Activated CD4-positive, alpha-beta memory T cell treated with anti-CD3 and anti-CD28 coated beads for 36 hours (primary cell): ENCODE measurements at regions not wholly inside any gene's neighbourhood (a gene's known extent, or its start where the extent isn't known, plus 50 kb on each side); places are given as distances from the start of the nearest gene placed in this dataset.
"Not testable (repeated sequence)": the region's sequence is repeated elsewhere in the genome, so short reads cannot be mapped to it uniquely, and the experiment has no call there.

Experiments used
- CTCF ChIA-PET: fragments of 350-600 bp; sonication (Branson Sonifier 250); formaldehyde crosslinking; loops from one replicate; lab custom pipeline; 2021; ENCODE audit warnings: antibody characterized with exemption, inconsistent platforms; lab: Charles Lee
- POLR2A ChIA-PET: fragments of 350-600 bp; sonication (Branson Sonifier 250); formaldehyde crosslinking; loops from one replicate; lab custom pipeline; 2021; ENCODE audit warnings: antibody characterized with exemption; lab: Charles Lee
- DNase-seq: peaks from one replicate; pipeline ENCODE4 v3.0.0-alpha.2; 2020
- H3K27ac Mint-ChIP-seq: one replicate; pipeline ENCODE4 v1.8.0; 2021; ENCODE audit warnings: mixed read lengths
- H3K27me3 Mint-ChIP-seq: one replicate; pipeline ENCODE4 v1.8.0; 2021; ENCODE audit warnings: mixed read lengths
- H3K36me3 Mint-ChIP-seq: one replicate; pipeline ENCODE4 v1.8.0; 2021; ENCODE audit warnings: mixed read lengths
- H3K4me1 Mint-ChIP-seq: one replicate; pipeline ENCODE4 v1.8.0; 2021; ENCODE audit warnings: low read depth, mixed read lengths
- H3K4me3 Mint-ChIP-seq: one replicate; pipeline ENCODE4 v1.8.0; 2021; ENCODE audit warnings: mild to moderate bottlenecking, mixed read lengths
- H3K9me3 Mint-ChIP-seq: one replicate; pipeline ENCODE4 v1.8.0; 2021; ENCODE audit warnings: mixed read lengths
- intact Hi-C: fragments of 100-400 bp; cut with micrococcal nuclease; formaldehyde crosslinking; loops from one replicate; pipeline ENCODE4 v1.15.1; 2023

GRCh38 chr3:81199587-81199986 is 561.9 kb downstream of the GBE1 start:
- Mint-ChIP-seq H3K4me3 (no peak overlapping the region), H3K27me3 (no peaks in the 10 kb centered on the region), H3K4me1 (no peaks in the 10 kb centered on the region), H3K27ac (no peak overlapping the region), H3K36me3 (no peaks in the 10 kb centered on the region), H3K9me3 (peaks cover 2% of the 10 kb centered on the region)
- intact Hi-C loops, result no loop called here
- CTCF ChIA-PET, result no interaction called here
- no peak for DNase-seq
- POLR2A ChIA-PET, result no interaction called here

DNA sequence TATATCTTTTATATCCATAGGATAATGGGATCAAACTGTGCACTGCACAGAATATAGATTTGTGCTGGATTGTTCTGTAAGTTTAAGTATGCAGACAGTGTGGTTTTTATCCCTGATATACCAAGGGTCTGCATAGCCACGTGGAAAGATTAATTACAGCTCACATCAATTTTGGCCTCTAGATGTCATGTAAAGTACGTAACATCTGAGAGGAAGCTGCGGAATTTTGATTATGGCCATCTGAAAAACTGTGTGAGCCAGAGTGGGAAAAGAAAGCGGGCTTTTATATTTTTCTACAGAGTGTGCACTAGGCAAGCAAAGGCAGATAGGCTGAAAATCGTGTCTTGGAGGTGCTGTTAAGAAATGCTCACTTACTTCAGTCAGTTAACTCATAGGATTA is 562.7 kb downstream of the GBE1 start:
- Mint-ChIP-seq H3K9me3 (peaks cover 2% of the 10 kb centered on the region), H3K27me3 (no peaks in the 10 kb centered on the region), H3K4me1 (no peaks in the 10 kb centered on the region), H3K4me3 (no peak overlapping the region), H3K36me3 (no peaks in the 10 kb centered on the region), H3K27ac (no peak overlapping the region)
- CTCF ChIA-PET, result no interaction called here
- no peak for DNase-seq
- intact Hi-C loops, result no loop called here
- POLR2A ChIA-PET, result no interaction called here

DNA sequence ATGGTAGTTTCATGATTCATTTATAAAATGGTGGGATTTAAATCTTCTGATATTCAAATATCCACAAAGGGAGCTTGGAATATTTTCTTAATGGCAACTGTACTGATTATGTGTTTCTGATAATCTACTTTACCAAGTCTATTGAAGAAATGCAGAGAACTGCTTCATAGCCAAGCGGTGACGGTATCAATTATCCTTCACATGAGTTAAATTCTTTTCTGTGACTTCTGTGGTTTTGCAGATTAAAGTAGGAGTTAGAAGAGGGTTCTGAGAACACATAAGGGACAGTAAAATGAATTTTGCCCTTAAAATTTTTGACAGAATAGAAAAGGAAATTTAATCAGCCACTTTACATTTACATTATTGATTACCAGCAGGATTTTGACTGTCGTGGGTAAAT is 563.2 kb downstream of the GBE1 start:
- no peaks in the 10 kb centered on the region for H3K4me1 Mint-ChIP-seq
- H3K36me3 Mint-ChIP-seq, result no peaks in the 10 kb centered on the region
- H3K9me3 Mint-ChIP-seq, result peaks cover 2% of the 10 kb centered on the region
- intact Hi-C loops, result no loop called here
- H3K4me3 Mint-ChIP-seq, result no peak overlapping the region
- ChIA-PET CTCF (no interaction called here), POLR2A (no interaction called here)
- no peak overlapping the region for H3K27ac Mint-ChIP-seq
- DNase-seq, result no peak
- H3K27me3 Mint-ChIP-seq, result no peaks in the 10 kb centered on the region

- CTCF ChIA-PET, result no interaction called here
- Mint-ChIP-seq H3K9me3 (peaks cover 2% of the 10 kb centered on the region), H3K4me3 (no peak overlapping the region), H3K4me1 (no peaks in the 10 kb centered on the region), H3K27ac (no peak overlapping the region), H3K36me3 (no peaks in the 10 kb centered on the region), H3K27me3 (no peaks in the 10 kb centered on the region)
- POLR2A ChIA-PET, result no interaction called here
- no peak for DNase-seq
- intact Hi-C loops, result no loop called here
Observed at GRCh38 chr3:81197386-81197785, 564.1 kb downstream of the GBE1 start.

GRCh38 chr3:81195478-81195877 is 566.0 kb downstream of the GBE1 start:
- DNase-seq, result no peak
- ChIA-PET POLR2A (no interaction called here), CTCF (no interaction called here)
- intact Hi-C loops, result no loop called here
- Mint-ChIP-seq H3K4me3 (no peak overlapping the region), H3K27me3 (no peaks in the 10 kb centered on the region), H3K9me3 (no peaks in the 10 kb centered on the region), H3K4me1 (no peaks in the 10 kb centered on the region), H3K27ac (no peak overlapping the region), H3K36me3 (no peaks in the 10 kb centered on the region)

DNA sequence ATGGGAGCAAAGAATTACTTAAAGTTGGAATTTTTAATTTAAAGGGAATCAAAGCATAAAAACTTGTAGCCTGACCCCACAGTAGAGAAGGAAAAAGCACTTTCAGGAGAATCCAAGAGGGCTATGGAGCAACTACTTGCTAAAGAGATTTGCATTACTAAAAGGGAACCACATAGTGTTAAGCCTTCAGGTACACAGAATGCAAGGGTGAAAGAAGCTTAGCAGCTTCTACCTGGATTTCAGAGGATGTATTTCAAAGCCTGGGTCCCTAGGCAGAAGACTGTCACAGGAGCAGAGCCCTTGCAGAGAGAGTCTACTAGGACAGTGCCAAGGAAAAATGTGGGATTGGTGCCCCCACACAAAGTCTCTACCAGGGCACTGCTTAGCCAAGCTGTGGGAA is 575.0 kb downstream of the GBE1 start:
- Mint-ChIP-seq H3K36me3 (no peaks in the 10 kb centered on the region), H3K27me3 (no peaks in the 10 kb centered on the region), H3K9me3 (peaks cover 18% of the 10 kb centered on the region), H3K4me1 (no peaks in the 10 kb centered on the region), H3K27ac (no peak overlapping the region), H3K4me3 (no peak overlapping the region)
- ChIA-PET CTCF (no interaction called here), POLR2A (no interaction called here)
- intact Hi-C loops, result no loop called here
- no peak for DNase-seq

DNA sequence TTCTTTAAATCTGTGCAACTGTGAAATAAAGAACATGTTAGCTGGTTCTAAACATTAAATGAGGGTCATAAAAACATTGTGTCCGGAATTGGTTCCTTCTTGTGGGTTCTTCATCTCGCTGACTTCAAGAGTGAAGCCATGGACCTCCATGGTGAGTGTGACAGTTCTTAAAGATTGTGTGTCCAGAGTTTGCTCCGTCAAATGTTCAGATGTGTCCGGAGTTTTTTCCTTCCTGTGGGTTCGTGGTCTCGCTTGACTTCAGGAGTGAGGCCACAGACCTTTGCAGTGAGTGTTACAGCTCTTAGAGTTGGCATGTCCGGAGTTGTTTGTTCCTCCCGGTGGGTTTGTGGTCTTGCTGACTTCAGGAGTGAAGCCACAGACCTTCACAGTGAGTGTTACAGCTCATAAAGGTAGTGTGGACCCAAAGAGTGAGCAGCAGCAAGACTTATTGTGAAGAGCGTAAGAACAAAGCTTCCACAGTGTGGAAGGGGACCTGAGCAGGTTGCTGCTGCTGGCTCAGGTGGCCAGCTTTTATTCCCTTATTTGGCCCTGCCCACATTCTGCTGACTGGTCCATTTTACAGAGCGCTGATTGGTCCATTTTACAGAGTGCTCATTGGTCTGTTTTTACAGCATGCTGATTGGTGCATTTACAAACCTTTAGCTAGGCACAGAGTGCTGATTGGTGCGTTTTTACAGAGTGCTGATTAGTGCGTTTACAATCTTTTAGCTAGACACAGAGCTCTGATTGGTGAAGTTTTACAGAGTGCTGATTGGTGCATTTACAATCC is 579.2 kb downstream of the GBE1 start:
- CTCF ChIA-PET, result interaction anchor here (0.6 kb wide), 1 partner anchor 494 kb away, joined by 3 read pairs; no protein-coding TSS in a partner anchor
- H3K27ac Mint-ChIP-seq, intact Hi-C loops, H3K27me3 Mint-ChIP-seq, DNase-seq, H3K4me1 Mint-ChIP-seq, POLR2A ChIA-PET, H3K36me3 Mint-ChIP-seq, H3K4me3 Mint-ChIP-seq: not testable (repeated sequence)
- H3K9me3 Mint-ChIP-seq, result peaks cover 23% of the 10 kb centered on the region

DNA sequence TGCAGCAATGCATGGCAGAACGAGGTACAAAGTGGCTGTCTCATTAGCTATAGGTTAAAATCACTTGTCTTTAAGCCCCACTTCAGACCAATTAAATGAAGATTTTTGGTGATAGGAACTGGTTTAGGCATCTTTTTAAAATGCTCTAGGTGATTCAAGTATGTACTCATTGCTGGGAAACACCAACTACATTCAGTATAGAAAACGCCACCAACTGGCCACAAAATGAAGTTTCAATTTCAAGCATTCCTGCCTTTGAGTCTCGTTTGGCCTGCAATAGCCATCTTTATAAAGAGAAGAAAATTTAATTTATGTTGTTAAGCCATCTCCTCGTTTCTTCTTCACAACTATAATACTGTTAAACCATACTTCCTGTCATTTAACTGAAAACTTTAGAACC is 587.9 kb downstream of the GBE1 start:
- no peaks in the 10 kb centered on the region for H3K27me3 Mint-ChIP-seq

GRCh38 chr3:81170298-81170697 is 591.1 kb downstream of the GBE1 start:
- no peaks in the 10 kb centered on the region for H3K27me3 Mint-ChIP-seq
- no peak overlapping the region for H3K27ac Mint-ChIP-seq
- ChIA-PET POLR2A (no interaction called here), CTCF (no interaction called here)
- peaks cover 25% of the 10 kb centered on the region for H3K9me3 Mint-ChIP-seq
- no peak overlapping the region for H3K4me3 Mint-ChIP-seq
- no peaks in the 10 kb centered on the region for H3K4me1 Mint-ChIP-seq
- H3K36me3 Mint-ChIP-seq, result no peaks in the 10 kb centered on the region
- intact Hi-C loops, result no loop called here
- DNase-seq, result no peak

More for the DNA sequence above, 587.9 kb downstream of the GBE1 start:
- ChIA-PET CTCF (no interaction called here), POLR2A (no interaction called here)
- Mint-ChIP-seq H3K27ac (no peak overlapping the region), H3K4me3 (no peak overlapping the region), H3K4me1 (no peaks in the 10 kb centered on the region), H3K36me3 (no peaks in the 10 kb centered on the region), H3K9me3 (peaks cover 10% of the 10 kb centered on the region)
- no peak for DNase-seq
- intact Hi-C loops, result no loop called here

DNA sequence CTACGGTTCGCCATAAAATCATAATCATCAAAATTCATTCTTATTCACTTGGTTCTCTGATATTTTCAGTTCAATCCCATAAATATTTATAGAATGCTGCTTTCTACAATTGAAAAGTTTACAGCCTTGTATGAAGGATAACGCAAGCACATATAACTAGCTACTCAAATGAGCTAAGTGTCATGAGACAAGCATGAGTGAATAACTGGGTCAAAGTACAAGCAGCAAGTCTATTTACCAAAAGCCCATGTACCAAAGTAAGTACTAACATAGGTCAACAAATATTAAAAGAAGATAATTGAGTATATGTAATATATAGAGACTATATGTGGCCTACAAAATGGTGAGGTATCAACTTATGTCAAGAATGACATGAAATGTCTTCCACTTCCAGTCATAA is 596.6 kb downstream of the GBE1 start:
- no peaks in the 10 kb centered on the region for H3K36me3 Mint-ChIP-seq
- H3K4me3 Mint-ChIP-seq, result no peak overlapping the region
- H3K9me3 Mint-ChIP-seq, result peaks cover 29% of the 10 kb centered on the region
- ChIA-PET CTCF (no interaction called here), POLR2A (no interaction called here)
- H3K27ac Mint-ChIP-seq, result no peak overlapping the region
- no peaks in the 10 kb centered on the region for H3K4me1 Mint-ChIP-seq
- no peak for DNase-seq
- H3K27me3 Mint-ChIP-seq, result no peaks in the 10 kb centered on the region
- intact Hi-C loops, result no loop called here

GRCh38 chr3:81161851-81162250 is 599.6 kb downstream of the GBE1 start:
- no peaks in the 10 kb centered on the region for H3K27me3 Mint-ChIP-seq
- no peak for DNase-seq
- H3K36me3 Mint-ChIP-seq, result no peaks in the 10 kb centered on the region
- H3K4me3 Mint-ChIP-seq, result no peak overlapping the region
- peaks cover 23% of the 10 kb centered on the region for H3K9me3 Mint-ChIP-seq
- no peak overlapping the region for H3K27ac Mint-ChIP-seq
- H3K4me1 Mint-ChIP-seq, result no peaks in the 10 kb centered on the region
- ChIA-PET POLR2A (no interaction called here), CTCF (no interaction called here)
- intact Hi-C loops, result no loop called here

- no peaks in the 10 kb centered on the region for H3K27me3 Mint-ChIP-seq
- peaks cover 24% of the 10 kb centered on the region for H3K9me3 Mint-ChIP-seq
- no peak overlapping the region for H3K27ac Mint-ChIP-seq
- H3K36me3 Mint-ChIP-seq, result no peaks in the 10 kb centered on the region
- intact Hi-C loops, result no loop called here
- CTCF ChIA-PET, result no interaction called here
- H3K4me1 Mint-ChIP-seq, result no peaks in the 10 kb centered on the region
- H3K4me3 Mint-ChIP-seq, result no peak overlapping the region
- POLR2A ChIA-PET, result no interaction called here
- DNase-seq, result no peak
Observed at GRCh38 chr3:81161100-81161499, 600.3 kb downstream of the GBE1 start.

GRCh38 chr3:81154611-81155143 is 606.8 kb downstream of the GBE1 start:
- Mint-ChIP-seq H3K4me1 (no peaks in the 10 kb centered on the region), H3K4me3 (no peak overlapping the region), H3K9me3 (peaks cover 19% of the 10 kb centered on the region), H3K27me3 (no peaks in the 10 kb centered on the region), H3K27ac (no peak overlapping the region), H3K36me3 (no peaks in the 10 kb centered on the region)
- intact Hi-C loops, result no loop called here
- POLR2A ChIA-PET, result no interaction called here
- DNase-seq, result no peak
- CTCF ChIA-PET, result no interaction called here
